Type B pancreatic cell (in vitro differentiated cells): ENCODE measurements at regions not wholly inside any gene's neighbourhood (a gene's known extent, or its start where the extent isn't known, plus 50 kb on each side); places are given as distances from the start of the nearest gene placed in this dataset.

Experiments used
- DNase-seq: peaks from one replicate; pipeline ENCODE4 v3.0.0; 2021; ENCODE audit warnings: mixed read lengths; ENCODE audit not compliant: unreplicated experiment; ENCODE audit errors: extremely low spot score
- H3K27ac Mint-ChIP-seq: 2 replicates; pipeline ENCODE4 v1.8.0; 2021; ENCODE audit warnings: mild to moderate bottlenecking, mixed read lengths
- H3K27me3 Mint-ChIP-seq: 2 replicates; pipeline ENCODE4 v1.8.0; 2021; ENCODE audit warnings: mixed read lengths
- H3K36me3 Mint-ChIP-seq: 2 replicates; pipeline ENCODE4 v1.8.0; 2021; ENCODE audit warnings: mixed read lengths
- H3K4me1 Mint-ChIP-seq: one replicate; pipeline ENCODE4 v1.8.0; 2021; ENCODE audit warnings: mixed read lengths; ENCODE audit not compliant: unreplicated experiment
- H3K4me3 Mint-ChIP-seq: 2 replicates; pipeline ENCODE4 v1.8.0; 2021; ENCODE audit warnings: mild to moderate bottlenecking, mixed read lengths
- H3K9me3 Mint-ChIP-seq: 2 replicates; pipeline ENCODE4 v1.8.0; 2021; ENCODE audit warnings: mixed read lengths
- TF ChIP-seq, protein P1 (sequence below): fragments of 200-600 bp; sonication (generic); conservative IDR thresholded peaks from 2 replicates; pipeline ENCODE4 v1.5.0; 2021; ENCODE audit warnings: antibody characterized with exemption, mild to moderate bottlenecking

DNA sequence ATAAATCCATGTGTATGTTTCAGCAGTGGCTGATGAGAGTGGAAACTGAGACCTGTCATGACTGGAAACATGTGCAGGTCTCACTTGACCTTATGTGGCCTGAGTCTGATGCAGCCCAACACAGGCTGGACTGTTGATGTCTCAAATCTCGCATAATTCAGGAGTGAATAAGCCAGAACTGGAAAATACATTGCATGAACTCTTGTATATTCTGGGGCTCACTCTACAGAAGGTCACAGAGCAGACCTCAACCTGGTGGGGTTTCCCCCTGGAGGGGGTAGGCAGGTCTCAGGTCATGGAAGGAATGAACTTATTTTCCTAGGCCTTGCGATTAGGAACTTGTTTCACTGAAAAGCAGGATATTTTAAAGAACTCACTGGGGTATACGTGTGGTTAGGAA lies 146.3 kb upstream of the THUMPD2 start:
- no peak for DNase-seq
- Mint-ChIP-seq H3K36me3 (no peaks in the 10 kb centered on the region), H3K27me3 (no peaks in the 10 kb centered on the region), H3K4me1 (peaks cover 12% of the 10 kb centered on the region), H3K27ac (no peak overlapping the region), H3K4me3 (no peak overlapping the region), H3K9me3 (peaks cover 9% of the 10 kb centered on the region)
- TF ChIP-seq, protein P1, sequence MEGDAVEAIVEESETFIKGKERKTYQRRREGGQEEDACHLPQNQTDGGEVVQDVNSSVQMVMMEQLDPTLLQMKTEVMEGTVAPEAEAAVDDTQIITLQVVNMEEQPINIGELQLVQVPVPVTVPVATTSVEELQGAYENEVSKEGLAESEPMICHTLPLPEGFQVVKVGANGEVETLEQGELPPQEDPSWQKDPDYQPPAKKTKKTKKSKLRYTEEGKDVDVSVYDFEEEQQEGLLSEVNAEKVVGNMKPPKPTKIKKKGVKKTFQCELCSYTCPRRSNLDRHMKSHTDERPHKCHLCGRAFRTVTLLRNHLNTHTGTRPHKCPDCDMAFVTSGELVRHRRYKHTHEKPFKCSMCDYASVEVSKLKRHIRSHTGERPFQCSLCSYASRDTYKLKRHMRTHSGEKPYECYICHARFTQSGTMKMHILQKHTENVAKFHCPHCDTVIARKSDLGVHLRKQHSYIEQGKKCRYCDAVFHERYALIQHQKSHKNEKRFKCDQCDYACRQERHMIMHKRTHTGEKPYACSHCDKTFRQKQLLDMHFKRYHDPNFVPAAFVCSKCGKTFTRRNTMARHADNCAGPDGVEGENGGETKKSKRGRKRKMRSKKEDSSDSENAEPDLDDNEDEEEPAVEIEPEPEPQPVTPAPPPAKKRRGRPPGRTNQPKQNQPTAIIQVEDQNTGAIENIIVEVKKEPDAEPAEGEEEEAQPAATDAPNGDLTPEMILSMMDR, result no peak

DNA sequence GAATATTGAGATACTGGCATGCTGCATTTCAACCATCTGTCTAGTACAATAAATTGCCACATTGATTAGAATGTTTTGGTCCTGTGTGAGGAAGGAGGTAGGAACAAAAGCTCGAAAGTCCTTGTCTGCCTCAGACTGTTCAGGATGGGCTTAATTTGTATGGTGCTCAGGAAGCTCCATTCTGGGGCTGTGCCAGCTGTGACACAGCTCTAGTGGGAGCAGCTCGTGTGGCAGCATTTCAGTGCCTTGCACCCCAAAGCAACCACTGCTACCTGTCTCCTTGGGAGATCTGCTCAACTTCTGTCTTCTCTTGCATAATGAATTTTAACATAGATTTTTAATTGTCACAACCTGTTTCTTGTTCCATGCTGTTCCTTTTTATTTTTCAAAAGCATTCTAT lies 144.4 kb upstream of the THUMPD2 start:
- Mint-ChIP-seq H3K4me3 (no peak overlapping the region), H3K36me3 (no peaks in the 10 kb centered on the region), H3K27me3 (no peaks in the 10 kb centered on the region), H3K4me1 (peaks cover 12% of the 10 kb centered on the region), H3K9me3 (peaks cover 9% of the 10 kb centered on the region), H3K27ac (no peak overlapping the region)
- TF ChIP-seq, protein P1, result no peak
- no peak for DNase-seq

DNA sequence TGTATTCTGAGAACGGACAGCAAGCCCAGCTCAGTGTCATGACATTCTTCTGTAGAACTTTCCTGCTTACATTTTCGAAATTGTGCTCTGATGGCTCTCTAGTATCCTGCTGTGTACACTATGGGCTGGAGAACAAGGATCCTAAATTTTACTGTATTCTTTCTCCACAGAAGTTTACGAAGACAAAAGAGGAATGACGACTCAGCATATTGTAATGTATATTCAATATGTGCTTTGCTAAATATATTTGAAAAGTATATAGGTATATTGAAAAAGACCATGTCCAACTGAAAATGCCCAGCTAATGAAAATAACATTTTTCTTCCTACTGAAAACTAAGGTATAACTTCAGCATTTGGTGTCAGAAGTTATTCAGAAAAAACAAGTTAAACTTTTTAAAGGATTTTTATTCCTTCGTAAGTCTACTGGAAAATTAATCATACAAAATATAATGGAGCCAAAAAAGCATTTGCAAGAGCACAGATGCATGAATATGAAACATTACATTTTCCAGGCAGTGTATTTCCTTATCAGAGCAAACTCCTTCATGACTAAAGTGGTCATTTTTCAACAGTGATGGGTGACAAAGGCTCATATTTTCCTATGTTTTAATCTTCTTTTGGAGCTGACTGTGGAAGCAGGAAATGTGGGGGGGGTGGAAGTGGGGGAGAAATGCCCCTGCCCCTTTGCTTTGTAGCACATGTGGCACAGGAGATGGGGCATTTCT lies 143.8 kb upstream of the THUMPD2 start:
- H3K9me3 Mint-ChIP-seq, result peaks cover 9% of the 10 kb centered on the region
- H3K4me3 Mint-ChIP-seq, result no peak overlapping the region
- peaks cover 8% of the 10 kb centered on the region for H3K4me1 Mint-ChIP-seq
- no peak for DNase-seq
- no peaks in the 10 kb centered on the region for H3K27me3 Mint-ChIP-seq
- TF ChIP-seq, protein P1, result no peak
- H3K36me3 Mint-ChIP-seq, result no peaks in the 10 kb centered on the region
- no peak overlapping the region for H3K27ac Mint-ChIP-seq

DNA sequence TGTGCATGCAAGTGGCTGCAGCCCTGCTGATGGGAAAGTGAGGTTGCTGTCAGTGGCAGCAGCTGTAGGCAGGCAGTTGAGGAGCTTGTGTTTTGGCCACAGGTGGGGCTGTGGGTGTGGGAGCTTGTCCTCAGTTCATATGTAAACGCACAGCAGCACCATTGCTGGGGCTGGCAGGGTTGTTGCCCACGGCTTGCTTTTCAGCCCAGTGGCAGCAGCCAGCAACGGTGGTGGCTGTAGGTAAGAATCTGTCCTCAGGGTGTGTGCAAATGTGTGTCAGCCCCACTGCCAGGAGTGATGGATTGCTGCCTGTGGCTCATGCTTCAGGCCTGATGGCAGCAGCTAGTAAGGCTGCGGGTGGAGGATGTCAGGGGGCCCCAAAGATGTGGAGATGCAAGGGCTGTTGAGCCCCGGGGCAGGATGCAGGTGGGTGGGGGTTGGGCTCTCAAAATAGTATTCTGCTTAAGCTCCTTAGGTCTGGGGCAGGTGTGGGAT lies 141.3 kb upstream of the THUMPD2 start:
- TF ChIP-seq, protein P1, result no peak
- peaks cover 9% of the 10 kb centered on the region for H3K9me3 Mint-ChIP-seq
- no peak overlapping the region for H3K27ac Mint-ChIP-seq
- DNase-seq, result no peak
- peaks cover 7% of the 10 kb centered on the region for H3K4me1 Mint-ChIP-seq
- no peaks in the 10 kb centered on the region for H3K27me3 Mint-ChIP-seq
- no peaks in the 10 kb centered on the region for H3K36me3 Mint-ChIP-seq
- no peak overlapping the region for H3K4me3 Mint-ChIP-seq

DNA sequence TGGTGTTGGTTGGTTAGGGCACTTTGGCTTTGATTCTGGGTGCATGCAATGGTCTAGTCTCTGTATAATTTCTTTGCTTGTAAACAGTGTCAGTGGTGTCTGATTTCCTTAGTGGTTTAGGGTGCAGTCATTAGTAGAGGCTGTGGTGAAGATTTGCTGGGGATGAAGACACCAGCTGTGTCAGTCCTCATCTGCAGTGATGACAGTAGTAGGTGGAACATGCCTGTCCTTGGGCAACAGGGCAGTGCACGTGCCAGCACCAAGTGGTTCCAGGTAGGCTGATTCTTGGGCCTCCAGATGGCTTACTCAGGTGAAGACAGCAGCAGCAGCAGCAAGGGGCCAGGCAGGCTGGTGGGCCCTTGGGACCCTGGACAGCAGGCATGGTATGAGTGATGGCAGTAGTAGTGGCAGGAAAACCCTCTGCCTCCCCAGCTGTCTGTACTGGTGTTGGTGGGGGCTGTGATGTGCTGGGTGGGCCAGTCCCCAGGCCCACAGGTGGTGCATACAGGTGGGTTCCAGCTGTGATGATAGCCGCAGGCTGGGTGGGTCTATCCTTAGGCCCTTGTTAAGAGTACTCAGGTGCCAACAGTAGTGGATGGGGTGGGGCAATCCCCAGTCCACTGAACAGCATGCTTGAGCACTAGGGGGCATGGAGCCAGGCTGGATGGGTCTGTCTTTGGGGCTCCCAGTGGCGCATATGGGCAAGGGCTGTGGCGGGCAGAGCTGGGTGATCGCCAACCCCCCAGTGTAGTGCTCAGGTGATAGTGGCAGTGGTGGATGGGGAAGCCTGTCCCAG lies 140.7 kb upstream of the THUMPD2 start:
- Mint-ChIP-seq H3K27me3 (no peaks in the 10 kb centered on the region), H3K9me3 (peaks cover 9% of the 10 kb centered on the region), H3K36me3 (no peaks in the 10 kb centered on the region), H3K27ac (no peak overlapping the region), H3K4me3 (no peak overlapping the region), H3K4me1 (peaks cover 7% of the 10 kb centered on the region)
- TF ChIP-seq, protein P1, result no peak
- no peak for DNase-seq
